ENCODE measurements at regions not wholly inside any gene's neighbourhood (a gene's known extent, or its start where the extent isn't known, plus 50 kb on each side); places are given as distances from the start of the nearest gene placed in this dataset.

- H3K36me3 ChIP-seq = peaks cover 0 to 6% (median 0%) of the 10 kb centered on the region in 3 donors
- FAIRE-seq (no peak), ATAC-seq (no peak), DNase-seq (no peak)
- no peaks in the 10 kb centered on the region for H3K9me3 ChIP-seq
- 91 to 92% methylated on average over 4 of the region's 4 CpGs for WGBS, 2 donors
- no peak overlapping the region for H3K27ac ChIP-seq
- H3K4me3 ChIP-seq = no peak overlapping the region
- TF ChIP-seq, protein P1, sequence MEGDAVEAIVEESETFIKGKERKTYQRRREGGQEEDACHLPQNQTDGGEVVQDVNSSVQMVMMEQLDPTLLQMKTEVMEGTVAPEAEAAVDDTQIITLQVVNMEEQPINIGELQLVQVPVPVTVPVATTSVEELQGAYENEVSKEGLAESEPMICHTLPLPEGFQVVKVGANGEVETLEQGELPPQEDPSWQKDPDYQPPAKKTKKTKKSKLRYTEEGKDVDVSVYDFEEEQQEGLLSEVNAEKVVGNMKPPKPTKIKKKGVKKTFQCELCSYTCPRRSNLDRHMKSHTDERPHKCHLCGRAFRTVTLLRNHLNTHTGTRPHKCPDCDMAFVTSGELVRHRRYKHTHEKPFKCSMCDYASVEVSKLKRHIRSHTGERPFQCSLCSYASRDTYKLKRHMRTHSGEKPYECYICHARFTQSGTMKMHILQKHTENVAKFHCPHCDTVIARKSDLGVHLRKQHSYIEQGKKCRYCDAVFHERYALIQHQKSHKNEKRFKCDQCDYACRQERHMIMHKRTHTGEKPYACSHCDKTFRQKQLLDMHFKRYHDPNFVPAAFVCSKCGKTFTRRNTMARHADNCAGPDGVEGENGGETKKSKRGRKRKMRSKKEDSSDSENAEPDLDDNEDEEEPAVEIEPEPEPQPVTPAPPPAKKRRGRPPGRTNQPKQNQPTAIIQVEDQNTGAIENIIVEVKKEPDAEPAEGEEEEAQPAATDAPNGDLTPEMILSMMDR (IDR thresholded peaks at IDR 0.05) = no peak
- H3K27me3 ChIP-seq = no peaks in the 10 kb centered on the region
- intact Hi-C loops (cut with DNase I) = no loop called here
- H3K4me1 ChIP-seq = peaks cover 0 to under 1% (median 0%) of the 10 kb centered on the region in 3 donors
Observed at GRCh38 chr2:74071426-74071825, 76.3 kb downstream of the BOLA3 start.

- FAIRE-seq (no peak), ATAC-seq (no peak), DNase-seq (no peak)
- H3K36me3 ChIP-seq = peaks cover 0 to 6% (median 0%) of the 10 kb centered on the region in 3 donors
- no peaks in the 10 kb centered on the region for H3K4me1 ChIP-seq
- H3K9me3 ChIP-seq = no peaks in the 10 kb centered on the region
- TF ChIP-seq, protein P1 (IDR thresholded peaks at IDR 0.05) = no peak
- intact Hi-C loops (cut with DNase I) = no loop called here
- no peak overlapping the region for H3K27ac ChIP-seq
- H3K4me3 ChIP-seq = no peak overlapping the region
- H3K27me3 ChIP-seq = no peaks in the 10 kb centered on the region
- WGBS, 2 donors = 78 to 85% methylated on average over 1 of the region's 1 CpG
Observed at GRCh38 chr2:74072565-74072964, 75.1 kb downstream of the BOLA3 start.

DNA sequence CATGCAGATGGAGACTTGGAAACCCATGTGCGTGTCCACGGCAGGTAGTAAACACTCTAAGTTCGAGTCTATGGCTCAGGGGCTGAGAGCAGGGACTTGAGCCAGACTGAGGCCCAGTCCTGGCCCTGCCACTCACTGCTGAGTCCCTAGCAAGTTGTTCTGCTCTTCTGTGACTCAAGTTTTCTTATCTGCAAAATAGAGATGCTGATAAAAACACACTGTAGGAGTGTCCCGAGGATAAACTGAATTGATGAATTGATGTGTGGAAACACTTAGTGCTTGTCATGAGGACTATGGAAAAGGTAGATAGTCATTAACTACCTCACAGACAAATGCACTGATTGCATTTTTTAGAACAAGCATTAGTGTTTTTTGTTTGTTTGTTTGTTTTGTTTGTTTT, 73.2 kb downstream of the BOLA3 start:
- Histone ChIP-seq H3K9me3 (no peaks in the 10 kb centered on the region), H3K36me3 (peaks cover 0 to 6% (median 0%) of the 10 kb centered on the region in 3 donors), H3K27me3 (no peaks in the 10 kb centered on the region), H3K27ac (no peak overlapping the region), H3K4me1 (no peaks in the 10 kb centered on the region), H3K4me3 (no peak overlapping the region)
- no peak for DNase-seq
- FAIRE-seq = no peak
- ATAC-seq = no peak
- WGBS, 2 donors = 72 to 80% methylated on average over 4 of the region's 4 CpGs
- TF ChIP-seq, protein P1 (IDR thresholded peaks at IDR 0.05) = no peak
- intact Hi-C loops (cut with DNase I) = no loop called here

GRCh38 chr2:74076074-74076470, 71.6 kb downstream of the BOLA3 start:
- TF ChIP-seq, protein P1 (IDR thresholded peaks at IDR 0.05) = no peak
- DNase-seq = no peak
- no peak overlapping the region for H3K27ac ChIP-seq
- no peaks in the 10 kb centered on the region for H3K4me1 ChIP-seq
- ATAC-seq = no peak
- H3K9me3 ChIP-seq = no peaks in the 10 kb centered on the region
- intact Hi-C loops (cut with DNase I) = no loop called here
- H3K4me3 ChIP-seq = no peak overlapping the region
- no peaks in the 10 kb centered on the region for H3K27me3 ChIP-seq
- peaks cover 0 to 8% (median 0%) of the 10 kb centered on the region in 3 donors for H3K36me3 ChIP-seq
- no peak for FAIRE-seq
- WGBS, 2 donors = 82 to 83% methylated on average over 1 of the region's 1 CpG

- Histone ChIP-seq H3K9me3 (no peaks in the 10 kb centered on the region), H3K27ac (no peak overlapping the region), H3K4me3 (no peak overlapping the region), H3K4me1 (no peaks in the 10 kb centered on the region), H3K27me3 (no peaks in the 10 kb centered on the region), H3K36me3 (peaks cover 0 to 13% (median 0%) of the 10 kb centered on the region in 3 donors)
- TF ChIP-seq, protein P1 (IDR thresholded peaks at IDR 0.05) = no peak
- ATAC-seq (no peak), FAIRE-seq (no peak), DNase-seq (no peak)
- WGBS, 2 donors = 81% methylated on average over 7 of the region's 7 CpGs
- intact Hi-C loops (cut with DNase I) = no loop called here
Observed at GRCh38 chr2:74077636-74078035, 70.1 kb downstream of the BOLA3 start.

Measured in pancreas (tissue), 10 donors.